Kidney (tissue), 13 donors: ENCODE measurements at regions not wholly inside any gene's neighbourhood (a gene's known extent, or its start where the extent isn't known, plus 50 kb on each side); places are given as distances from the start of the nearest gene placed in this dataset.

Experiments
- DNase-seq, 5 donors: peaks; one replicate each; pipeline ENCODE4 v3.0.0-alpha.2; 2013 to 2020
- FAIRE-seq: peaks from 2 replicates; lab custom pipeline; 2012; peaks lifted over from hg19 to GRCh38; lab: Jason Lieb, UNC
- H3K27ac ChIP-seq, 2 donors: one replicate each; pipeline ENCODE4 v1.7.0; 2013; ENCODE audit warnings: low read depth in 2 of 2, low read length in 2 of 2, inconsistent platforms in 1 of 2
- H3K27me3 ChIP-seq: one replicate; pipeline ENCODE4 v1.7.1; 2013; ENCODE audit warnings: low read length, inconsistent platforms; ENCODE audit not compliant: control insufficient read depth, insufficient read depth
- H3K36me3 ChIP-seq, 3 donors: one replicate each; pipeline versions ENCODE4 v1.7.0 to v1.7.1; 2013; ENCODE audit warnings: low read length in 3 of 3, control low read depth in 1 of 3, inconsistent platforms in 1 of 3; ENCODE audit not compliant: insufficient read depth in 3 of 3, control insufficient read depth in 2 of 3
- H3K4me1 ChIP-seq, 3 donors: one replicate each; pipeline versions ENCODE4 v1.7.0 to v1.7.1; 2013; ENCODE audit warnings: low read length in 3 of 3, inconsistent platforms in 1 of 3, low read depth in 1 of 3; ENCODE audit not compliant: control insufficient read depth in 2 of 3, insufficient read depth in 2 of 3
- H3K4me3 ChIP-seq, 3 donors: one replicate each; pipeline versions ENCODE4 v1.7.0 to v1.8.1; 2013; ENCODE audit warnings: low read length in 3 of 3, control low read depth in 1 of 3, inconsistent platforms in 1 of 3
- H3K9ac ChIP-seq, 3 donors: one replicate each; pipeline versions ENCODE4 v1.7.0 to v1.7.1; 2013; ENCODE audit warnings: low read length in 3 of 3, control low read depth in 1 of 3, inconsistent platforms in 1 of 3
- H3K9me3 ChIP-seq, 3 donors: one replicate each; pipeline versions ENCODE4 v1.7.0 to v1.7.1; 2013; ENCODE audit warnings: low read length in 3 of 3, control low read depth in 1 of 3, inconsistent platforms in 1 of 3; ENCODE audit not compliant: control insufficient read depth in 2 of 3, insufficient read depth in 1 of 3
- CTCF ChIP-seq: IDR thresholded peaks from 3 replicates; pipeline ENCODE4 v1.5.1; 2012; ENCODE audit warnings: mild to moderate bottlenecking, moderate library complexity, borderline replicate concordance; ENCODE audit not compliant: insufficient read depth; ENCODE audit errors: extremely low read depth
- intact Hi-C: fragments of 100-400 bp; cut with DNase I; formaldehyde crosslinking; loops from one replicate; pipeline ENCODE4 v1.11.1; 2022
- donor health status: control.
- donor health status: control.
- donor health status: control.
- donor health status: control.
- donor health status: control.
- donor health status: DM: yes; HTN: yes; CAD: no.
- donor health status: Normal renal cell carcinoma (clear cell type).

GRCh38 chr18:47404845-47405244 lies 153.4 kb upstream of the SKOR2 start:
- intact Hi-C loops = no loop called here
- H3K4me3 ChIP-seq = no peak overlapping the region
- H3K9me3 ChIP-seq = no peaks in the 10 kb centered on the region
- no peaks in the 10 kb centered on the region for H3K36me3 ChIP-seq
- DNase-seq (no peak), FAIRE-seq (no peak)
- no peaks in the 10 kb centered on the region for H3K4me1 ChIP-seq
- no peak overlapping the region for H3K27ac ChIP-seq
- H3K27me3 ChIP-seq = no peaks in the 10 kb centered on the region
- H3K9ac ChIP-seq = no peak overlapping the region
- TF ChIP-seq CTCF = no peak

GRCh38 chr18:47403949-47404348 lies 152.5 kb upstream of the SKOR2 start:
- no peak for FAIRE-seq
- intact Hi-C loops = no loop called here

GRCh38 chr18:47403317-47403716 lies 151.9 kb upstream of the SKOR2 start:
- TF ChIP-seq CTCF = no peak

More at GRCh38 chr18:47403949-47404348, 152.5 kb upstream of the SKOR2 start:
- no peaks in the 10 kb centered on the region for H3K27me3 ChIP-seq
- H3K9me3 ChIP-seq = no peaks in the 10 kb centered on the region
- no peak for TF ChIP-seq CTCF
- no peaks in the 10 kb centered on the region for H3K4me1 ChIP-seq
- DNase-seq = no peak
- H3K36me3 ChIP-seq = no peaks in the 10 kb centered on the region
- H3K9ac ChIP-seq = no peak overlapping the region
- H3K4me3 ChIP-seq = no peak overlapping the region
- no peak overlapping the region for H3K27ac ChIP-seq

GRCh38 chr18:47399475-47399874 lies 148.0 kb upstream of the SKOR2 start:
- Histone ChIP-seq H3K27me3 (no peaks in the 10 kb centered on the region), H3K4me3 (no peak overlapping the region), H3K36me3 (no peaks in the 10 kb centered on the region), H3K9ac (no peak overlapping the region), H3K4me1 (no peaks in the 10 kb centered on the region), H3K9me3 (peaks cover 0 to 4% (median 0%) of the 10 kb centered on the region in 3 donors), H3K27ac (no peak overlapping the region)
- intact Hi-C loops = no loop called here
- TF ChIP-seq CTCF = no peak
- DNase-seq = no peak
- no peak for FAIRE-seq

More at GRCh38 chr18:47403317-47403716, 151.9 kb upstream of the SKOR2 start:
- H3K4me1 ChIP-seq = no peaks in the 10 kb centered on the region
- H3K9me3 ChIP-seq = no peaks in the 10 kb centered on the region
- DNase-seq (no peak), FAIRE-seq (no peak)
- H3K4me3 ChIP-seq = no peak overlapping the region
- H3K27ac ChIP-seq = no peak overlapping the region
- H3K9ac ChIP-seq = no peak overlapping the region
- intact Hi-C loops = no loop called here
- H3K36me3 ChIP-seq = no peaks in the 10 kb centered on the region
- no peaks in the 10 kb centered on the region for H3K27me3 ChIP-seq
